ENCODE measurements at regions not wholly inside any gene's neighbourhood (a gene's known extent, or its start where the extent isn't known, plus 50 kb on each side); places are given as distances from the start of the nearest gene placed in this dataset.

DNA sequence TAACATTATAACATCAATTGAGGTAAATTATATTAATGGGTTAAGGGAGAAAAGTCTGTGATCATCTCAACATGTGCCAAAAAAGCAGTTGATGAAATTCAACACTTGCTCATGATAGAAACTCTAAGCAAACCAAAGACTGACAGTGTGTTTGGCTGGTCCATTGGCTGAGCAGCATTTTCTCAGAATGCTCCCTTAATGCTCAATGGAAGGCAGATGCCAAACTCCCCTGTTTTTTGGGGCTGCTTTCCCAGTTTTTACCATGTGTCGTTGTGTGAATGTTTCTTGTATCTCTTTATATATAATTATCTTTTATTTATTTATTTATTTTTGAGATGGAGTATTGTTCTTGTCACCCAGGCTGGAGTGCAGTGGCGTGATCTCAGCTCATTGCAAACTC is 114.7 kb downstream of the SEC23IP start:
- DNase-seq, result no peak

DNA sequence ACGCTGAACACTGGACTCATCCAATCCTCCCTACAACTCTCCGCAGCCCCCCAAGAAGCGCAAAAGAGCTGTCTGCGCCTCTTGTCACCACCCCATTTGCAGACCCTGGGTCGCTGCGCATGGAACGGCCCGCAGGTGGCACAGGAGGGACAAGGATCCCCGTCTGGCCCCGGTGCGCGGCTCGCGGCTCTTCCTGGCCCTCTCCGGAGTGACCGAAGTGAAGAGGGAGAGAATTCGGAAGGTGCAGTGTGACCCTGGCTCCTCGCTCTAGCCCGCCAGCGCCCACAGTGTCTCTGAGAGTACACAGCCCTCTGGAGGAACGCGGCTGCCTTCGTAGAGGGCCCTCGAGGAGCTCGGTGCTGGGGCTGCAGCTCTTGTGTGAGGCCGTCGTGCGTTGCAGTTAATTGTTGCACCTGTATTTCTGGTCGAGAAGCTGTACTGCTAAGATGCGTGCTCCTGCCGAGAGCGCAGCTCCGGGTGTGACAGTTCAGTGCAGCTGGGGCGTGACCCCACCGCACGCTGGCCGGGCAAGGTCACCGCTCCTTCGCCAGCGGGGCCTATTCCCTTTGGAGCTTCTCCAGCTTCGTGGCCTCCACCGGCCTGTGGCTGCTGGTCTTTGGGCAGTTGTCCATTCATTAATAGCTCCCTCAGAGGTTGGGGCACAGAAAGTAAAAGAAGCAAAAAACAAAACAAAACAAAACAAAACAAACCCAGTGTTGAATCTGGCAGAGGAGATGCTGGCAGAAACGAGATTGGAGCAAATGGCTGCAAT is 119.0 kb downstream of the SEC23IP start:
- no peaks in the 10 kb centered on the region for H3K36me3 ChIP-seq
- no peaks in the 10 kb centered on the region for H3K27me3 ChIP-seq
- intact Hi-C loops (cut with DNase I), result no loop called here
- no peaks in the 10 kb centered on the region for H3K4me1 ChIP-seq (ENCODE audit: insufficient read depth)
- no peak overlapping the region for H3K27ac ChIP-seq
- TF ChIP-seq EP300 (IDR thresholded peaks at IDR 0.05) (no peak), POLR2A (IDR thresholded peaks at IDR 0.05) (no peak)
- TF ChIP-seq, protein P1, sequence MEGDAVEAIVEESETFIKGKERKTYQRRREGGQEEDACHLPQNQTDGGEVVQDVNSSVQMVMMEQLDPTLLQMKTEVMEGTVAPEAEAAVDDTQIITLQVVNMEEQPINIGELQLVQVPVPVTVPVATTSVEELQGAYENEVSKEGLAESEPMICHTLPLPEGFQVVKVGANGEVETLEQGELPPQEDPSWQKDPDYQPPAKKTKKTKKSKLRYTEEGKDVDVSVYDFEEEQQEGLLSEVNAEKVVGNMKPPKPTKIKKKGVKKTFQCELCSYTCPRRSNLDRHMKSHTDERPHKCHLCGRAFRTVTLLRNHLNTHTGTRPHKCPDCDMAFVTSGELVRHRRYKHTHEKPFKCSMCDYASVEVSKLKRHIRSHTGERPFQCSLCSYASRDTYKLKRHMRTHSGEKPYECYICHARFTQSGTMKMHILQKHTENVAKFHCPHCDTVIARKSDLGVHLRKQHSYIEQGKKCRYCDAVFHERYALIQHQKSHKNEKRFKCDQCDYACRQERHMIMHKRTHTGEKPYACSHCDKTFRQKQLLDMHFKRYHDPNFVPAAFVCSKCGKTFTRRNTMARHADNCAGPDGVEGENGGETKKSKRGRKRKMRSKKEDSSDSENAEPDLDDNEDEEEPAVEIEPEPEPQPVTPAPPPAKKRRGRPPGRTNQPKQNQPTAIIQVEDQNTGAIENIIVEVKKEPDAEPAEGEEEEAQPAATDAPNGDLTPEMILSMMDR (IDR thresholded peaks at IDR 0.05), result no peak
- DNase-seq, result no peak
- no peaks in the 10 kb centered on the region for H3K9me3 ChIP-seq
- H3K4me3 ChIP-seq, result no peak overlapping the region
- WGBS, 3 donors, result 20 to 51% (median 39%) methylated on average over 43 of the region's 43 CpGs

More for the DNA sequence above, 114.7 kb downstream of the SEC23IP start:
- no peak overlapping the region for H3K4me3 ChIP-seq
- TF ChIP-seq POLR2A (IDR thresholded peaks at IDR 0.05), result no peak
- no peak for TF ChIP-seq EP300 (IDR thresholded peaks at IDR 0.05)
- TF ChIP-seq, protein P1 (IDR thresholded peaks at IDR 0.05), result no peak
- intact Hi-C loops (cut with DNase I), result no loop called here
- no peaks in the 10 kb centered on the region for H3K36me3 ChIP-seq
- H3K27me3 ChIP-seq, result no peaks in the 10 kb centered on the region
- WGBS, 3 donors, result 56 to 77% (median 76%) methylated on average over 2 of the region's 2 CpGs
- H3K27ac ChIP-seq, result no peak overlapping the region
- no peaks in the 10 kb centered on the region for H3K9me3 ChIP-seq
- no peaks in the 10 kb centered on the region for H3K4me1 ChIP-seq (ENCODE audit: insufficient read depth)

DNA sequence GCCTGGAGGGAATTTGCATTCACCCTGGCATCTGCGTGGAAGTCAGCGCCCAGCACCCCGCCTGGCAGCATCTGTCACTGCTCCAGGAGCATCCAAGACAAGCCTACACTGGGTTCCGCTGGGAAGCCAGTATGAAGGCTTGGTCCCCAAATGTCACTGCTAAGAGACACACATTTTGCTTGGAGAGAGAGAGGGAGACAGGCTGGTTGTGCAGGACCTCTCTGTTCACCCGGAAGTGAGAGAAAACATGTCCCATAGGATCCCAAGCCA is 119.5 kb downstream of the SEC23IP start:
- intact Hi-C loops (cut with DNase I), result no loop called here
- H3K4me3 ChIP-seq, result no peak overlapping the region
- no peaks in the 10 kb centered on the region for H3K36me3 ChIP-seq
- 75 to 87% (median 86%) methylated on average over 5 of the region's 5 CpGs for WGBS, 3 donors
- no peak for TF ChIP-seq EP300 (IDR thresholded peaks at IDR 0.05)
- DNase-seq, result no peak
- no peaks in the 10 kb centered on the region for H3K4me1 ChIP-seq (ENCODE audit: insufficient read depth)
- H3K27ac ChIP-seq, result no peak overlapping the region
- H3K9me3 ChIP-seq, result no peaks in the 10 kb centered on the region
- no peaks in the 10 kb centered on the region for H3K27me3 ChIP-seq

DNA sequence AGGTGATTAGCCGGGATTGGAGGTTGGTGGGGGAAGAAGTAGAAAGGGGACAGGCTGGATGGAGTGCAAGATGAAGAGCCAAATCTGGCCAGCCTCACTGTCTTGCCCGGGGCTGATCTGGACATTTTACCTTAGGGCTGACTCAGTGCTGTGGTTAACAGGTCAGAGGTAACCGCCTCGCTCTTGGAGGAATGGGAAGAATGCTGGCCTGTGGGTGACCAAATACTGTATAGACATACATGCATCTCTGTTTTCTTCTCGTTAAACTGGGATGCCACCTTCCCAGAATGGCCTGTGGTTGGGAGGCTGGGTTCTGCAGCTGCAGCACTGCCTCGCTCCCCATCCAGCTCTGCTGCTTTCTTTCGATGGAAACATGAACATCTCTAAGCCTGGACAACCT is 120.0 kb downstream of the SEC23IP start:
- TF ChIP-seq POLR2A (IDR thresholded peaks at IDR 0.05) (no peak), EP300 (IDR thresholded peaks at IDR 0.05) (no peak)
- TF ChIP-seq, protein P1 (IDR thresholded peaks at IDR 0.05), result no peak
- Histone ChIP-seq H3K4me3 (no peak overlapping the region), H3K36me3 (no peaks in the 10 kb centered on the region), H3K27me3 (no peaks in the 10 kb centered on the region), H3K4me1 (ENCODE audit: insufficient read depth) (no peaks in the 10 kb centered on the region), H3K9me3 (no peaks in the 10 kb centered on the region), H3K27ac (no peak overlapping the region)
- 72 to 84% (median 75%) methylated on average over 7 of the region's 7 CpGs for WGBS, 3 donors
- intact Hi-C loops (cut with DNase I), result no loop called here
- no peak for DNase-seq

DNA sequence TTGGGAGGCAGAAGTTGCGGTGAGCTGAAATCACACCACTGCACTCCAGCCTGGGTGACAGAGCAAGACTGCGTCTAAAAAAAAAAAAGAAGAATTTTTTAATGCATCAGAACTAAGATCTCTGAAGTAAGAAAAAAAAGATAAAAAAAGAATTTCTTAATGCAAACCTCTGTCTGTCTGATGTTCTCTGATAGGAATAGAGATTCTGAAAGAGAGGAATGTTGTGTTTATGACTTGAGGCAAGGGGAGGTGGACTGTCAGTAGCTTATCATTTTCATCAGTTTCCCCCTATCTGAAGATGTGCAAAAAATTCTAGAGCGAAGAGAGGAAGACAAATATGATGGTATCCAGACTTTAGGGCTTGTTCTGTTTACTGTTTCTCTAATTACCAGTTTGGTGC is 121.5 kb downstream of the SEC23IP start:
- no peaks in the 10 kb centered on the region for H3K36me3 ChIP-seq
- TF ChIP-seq POLR2A (IDR thresholded peaks at IDR 0.05) (no peak), EP300 (IDR thresholded peaks at IDR 0.05) (no peak)
- TF ChIP-seq, protein P1 (IDR thresholded peaks at IDR 0.05), result no peak
- H3K27me3 ChIP-seq, result no peaks in the 10 kb centered on the region
- no peaks in the 10 kb centered on the region for H3K4me1 ChIP-seq (ENCODE audit: insufficient read depth)
- WGBS, 3 donors, result 73 to 80% (median 77%) methylated on average over 3 of the region's 3 CpGs
- DNase-seq, result no peak
- no peak overlapping the region for H3K4me3 ChIP-seq
- intact Hi-C loops (cut with DNase I), result no loop called here
- H3K27ac ChIP-seq, result no peak overlapping the region
- no peaks in the 10 kb centered on the region for H3K9me3 ChIP-seq
